SU-DHL-6 (cell line): ENCODE measurements at regions not wholly inside any gene's neighbourhood (a gene's known extent, or its start where the extent isn't known, plus 50 kb on each side); places are given as distances from the start of the nearest gene placed in this dataset.

Experiments
- H2AFZ ChIP-seq: fragments of 200-600 bp; sonication (generic); 2 replicates; pipeline ENCODE4 v1.6.1; 2014; ENCODE audit warnings: low read depth, mild to moderate bottlenecking, moderate library complexity, mixed read lengths, antibody characterized with exemption, low read length; ENCODE audit not compliant: severe bottlenecking
- H3F3A ChIP-seq: fragments of 200-600 bp; shearing (Covaris generic); 2 replicates; pipeline ENCODE4 v1.6.0; 2016; ENCODE audit warnings: antibody characterized with exemption, mild to moderate bottlenecking; ENCODE audit not compliant: insufficient read depth
- H3K27ac ChIP-seq: fragments of 200-600 bp; sonication (generic); 2 replicates; pipeline ENCODE4 v1.5.1; 2016; ENCODE audit warnings: low read depth, mild to moderate bottlenecking, low read length, moderate library complexity, mixed read lengths
- H3K27me3 ChIP-seq: fragments of 200-600 bp; sonication (generic), shearing (Covaris generic); 2 replicates; pipeline ENCODE4 v1.6.0; 2014; ENCODE audit warnings: mild to moderate bottlenecking, low read length
- H3K36me3 ChIP-seq: fragments of 200-600 bp; sonication (generic); 2 replicates; pipeline ENCODE4 v1.6.1; 2014; ENCODE audit warnings: mild to moderate bottlenecking, low read length, mixed read lengths
- H3K4me2 ChIP-seq: fragments of 300-600, 200-600 bp; shearing (Covaris generic), sonication (generic); 2 replicates; pipeline ENCODE4 v1.6.0; 2014; ENCODE audit warnings: low read length, low read depth, mild to moderate bottlenecking; ENCODE audit not compliant: poor library complexity, severe bottlenecking
- H3K4me3 ChIP-seq: fragments of 200-600 bp; sonication (generic); 2 replicates; pipeline ENCODE4 v1.5.1; 2014; ENCODE audit warnings: antibody characterized with exemption, low read length, mild to moderate bottlenecking, mixed read lengths; ENCODE audit not compliant: insufficient read depth, poor library complexity, severe bottlenecking
- H3K79me2 ChIP-seq: fragments of 200-600 bp; sonication (generic); 2 replicates; pipeline ENCODE4 v1.6.1; 2014; ENCODE audit warnings: mild to moderate bottlenecking, low read length, moderate library complexity; ENCODE audit not compliant: insufficient read depth
- H3K9ac ChIP-seq: fragments of 200-600 bp; sonication (generic); 2 replicates; pipeline ENCODE4 v1.7.0; 2014; ENCODE audit warnings: mild to moderate bottlenecking, low read length
- H3K9me2 ChIP-seq: fragments of 200-600 bp; sonication (generic); replicated peaks from 2 replicates; pipeline ENCODE4 v1.6.1; 2014; ENCODE audit warnings: low read length; ENCODE audit not compliant: insufficient read depth
- H3K9me3 ChIP-seq: fragments of 200-600 bp; sonication (generic); 2 replicates; pipeline ENCODE4 v1.6.1; 2014; ENCODE audit warnings: low read length, mixed read lengths; ENCODE audit not compliant: insufficient read depth
- H4K20me1 ChIP-seq: fragments of 200-600 bp; sonication (generic); 2 replicates; pipeline ENCODE4 v1.6.1; 2014; ENCODE audit warnings: low read depth, mild to moderate bottlenecking, antibody characterized with exemption, low read length, moderate library complexity, mixed read lengths
- CTCF ChIP-seq: fragments of 200-600 bp; sonication (generic); IDR thresholded peaks from one replicate; pipeline ENCODE4 v1.5.1; 2017; ENCODE audit warnings: antibody characterized with exemption, mild to moderate bottlenecking, low read length, moderate library complexity; ENCODE audit not compliant: insufficient read depth, poor library complexity, severe bottlenecking
- EZH2phosphoT487 ChIP-seq: fragments of 200-600 bp; sonication (generic), shearing (Covaris generic); conservative IDR thresholded peaks from 2 replicates; pipeline ENCODE4 v1.6.1; 2018; ENCODE audit warnings: mild to moderate bottlenecking, antibody characterized with exemption, low read length, moderate library complexity, mixed read lengths

GRCh38 chr10:131032329-131033165 lies 279.0 kb downstream of the TCERG1L start:
- Histone ChIP-seq H3K9me3 (no peaks in the 10 kb centered on the region), H3K27me3 (no peaks in the 10 kb centered on the region), H3K9me2 (no peaks in the 10 kb centered on the region), H4K20me1 (no peaks in the 10 kb centered on the region), H3F3A (no peaks in the 10 kb centered on the region), H3K27ac (no peak overlapping the region), H3K36me3 (no peaks in the 10 kb centered on the region), H3K4me3 (no peak overlapping the region), H3K4me2 (no peak overlapping the region), H2AFZ (no peak overlapping the region), H3K9ac (no peak overlapping the region), H3K79me2 (no peaks in the 10 kb centered on the region)
- TF ChIP-seq EZH2phosphoT487 (no peak), CTCF (no peak)

GRCh38 chr10:131033166-131034085 lies 278.1 kb downstream of the TCERG1L start:
- Histone ChIP-seq H3K27me3 (no peaks in the 10 kb centered on the region), H3F3A (no peaks in the 10 kb centered on the region), H3K4me3 (no peak overlapping the region), H3K9ac (no peak overlapping the region), H3K27ac (no peak overlapping the region), H3K36me3 (no peaks in the 10 kb centered on the region), H3K9me3 (no peaks in the 10 kb centered on the region), H3K9me2 (no peaks in the 10 kb centered on the region), H4K20me1 (no peaks in the 10 kb centered on the region), H3K4me2 (no peak overlapping the region), H2AFZ (no peak overlapping the region), H3K79me2 (no peaks in the 10 kb centered on the region)
- TF ChIP-seq CTCF (no peak), EZH2phosphoT487 (no peak)

GRCh38 chr10:131034451-131034850 lies 277.1 kb downstream of the TCERG1L start:
- H2AFZ ChIP-seq, result no peak overlapping the region
- H3F3A ChIP-seq, result no peaks in the 10 kb centered on the region
- H3K9ac ChIP-seq, result no peak overlapping the region
- H4K20me1 ChIP-seq, result no peaks in the 10 kb centered on the region
- H3K27ac ChIP-seq, result no peak overlapping the region
- no peak overlapping the region for H3K4me3 ChIP-seq
- TF ChIP-seq CTCF, result no peak
- no peak for TF ChIP-seq EZH2phosphoT487
- H3K79me2 ChIP-seq, result no peaks in the 10 kb centered on the region
- no peaks in the 10 kb centered on the region for H3K9me3 ChIP-seq
- no peaks in the 10 kb centered on the region for H3K36me3 ChIP-seq
- no peaks in the 10 kb centered on the region for H3K9me2 ChIP-seq
- no peaks in the 10 kb centered on the region for H3K27me3 ChIP-seq
- no peak overlapping the region for H3K4me2 ChIP-seq
